ENCODE measurements at regions not wholly inside any gene's neighbourhood (a gene's known extent, or its start where the extent isn't known, plus 50 kb on each side); places are given as distances from the start of the nearest gene placed in this dataset.

GRCh38 chr4:162364651-162365050, 200.9 kb upstream of the FSTL5 start:
- no peak for TF ChIP-seq CTCF (conservative IDR thresholded peaks at IDR 0.05; ENCODE audit: low read length)
- no peak for TF ChIP-seq EZH2phosphoT487 (IDR thresholded peaks at IDR 0.05; ENCODE audit: borderline replicate concordance, low read depth, low read length)
